Activated naive CD4-positive, alpha-beta T cell treated with anti-CD3 and anti-CD28 coated beads for 36 hours (primary cell): ENCODE measurements at regions not wholly inside any gene's neighbourhood (a gene's known extent, or its start where the extent isn't known, plus 50 kb on each side); places are given as distances from the start of the nearest gene placed in this dataset.

Source experiments
- CTCF ChIA-PET: fragments of 350-600 bp; sonication (Branson Sonifier 250); formaldehyde crosslinking; loops from one replicate; lab custom pipeline; 2021; ENCODE audit warnings: antibody characterized with exemption; lab: Charles Lee
- DNase-seq: peaks from one replicate; pipeline ENCODE4 v3.0.0-alpha.2; 2020
- H3K27ac Mint-ChIP-seq: one replicate; pipeline ENCODE4 v1.8.0; 2021; ENCODE audit warnings: mild to moderate bottlenecking, mixed read lengths
- H3K27me3 Mint-ChIP-seq: one replicate; pipeline ENCODE4 v1.8.0; 2021; ENCODE audit warnings: low read depth, mixed read lengths
- H3K36me3 Mint-ChIP-seq: one replicate; pipeline ENCODE4 v1.8.0; 2021; ENCODE audit warnings: low read depth, mixed read lengths
- H3K4me1 Mint-ChIP-seq: one replicate; pipeline ENCODE4 v1.8.0; 2021; ENCODE audit warnings: low read depth, mixed read lengths
- H3K4me3 Mint-ChIP-seq: one replicate; pipeline ENCODE4 v1.8.0; 2021; ENCODE audit warnings: mild to moderate bottlenecking, moderate library complexity, mixed read lengths
- H3K9me3 Mint-ChIP-seq: one replicate; pipeline ENCODE4 v1.8.0; 2021; ENCODE audit warnings: mixed read lengths
- intact Hi-C: fragments of 100-400 bp; cut with micrococcal nuclease; formaldehyde crosslinking; loops from one replicate; pipeline ENCODE4 v1.15.1; 2023

DNA sequence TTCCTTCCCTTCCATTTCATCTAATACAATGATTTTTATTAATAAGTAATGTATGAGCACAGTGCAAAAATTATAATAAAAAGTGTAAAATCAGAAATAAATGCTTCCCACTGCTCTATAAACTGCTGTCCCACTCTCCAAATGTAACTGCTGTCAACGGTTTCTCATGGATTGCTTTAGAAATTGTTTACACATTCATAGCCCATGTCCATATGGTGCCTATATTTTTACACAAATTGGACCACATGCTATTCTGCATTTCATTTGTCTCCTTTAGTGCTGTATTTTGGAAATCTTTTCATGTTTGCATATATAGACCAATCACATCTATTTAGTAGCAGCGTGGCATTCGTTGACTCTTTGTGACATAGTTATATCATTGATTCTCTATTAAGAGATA, 164.7 kb upstream of the SLCO3A1 start:
- DNase-seq = no peak
- H3K27ac Mint-ChIP-seq = no peak overlapping the region
- intact Hi-C loops = no loop called here
- CTCF ChIA-PET = no interaction called here
- peaks cover 6% of the 10 kb centered on the region for H3K27me3 Mint-ChIP-seq
- H3K9me3 Mint-ChIP-seq = no peaks in the 10 kb centered on the region
- no peak overlapping the region for H3K4me3 Mint-ChIP-seq
- no peaks in the 10 kb centered on the region for H3K4me1 Mint-ChIP-seq
- no peaks in the 10 kb centered on the region for H3K36me3 Mint-ChIP-seq

- no peak overlapping the region for H3K27ac Mint-ChIP-seq
- peaks cover 2% of the 10 kb centered on the region for H3K27me3 Mint-ChIP-seq
- intact Hi-C loops = no loop called here
- H3K4me1 Mint-ChIP-seq = no peaks in the 10 kb centered on the region
- no peaks in the 10 kb centered on the region for H3K36me3 Mint-ChIP-seq
- H3K9me3 Mint-ChIP-seq = no peaks in the 10 kb centered on the region
- no peak for DNase-seq
- no peak overlapping the region for H3K4me3 Mint-ChIP-seq
- CTCF ChIA-PET = interaction anchor here (0.8 kb wide), 1 partner anchor 389 kb away, joined by 3 read pairs; no protein-coding TSS in a partner anchor
Measured at GRCh38 chr15:91689377-91689776, 164.1 kb upstream of the SLCO3A1 start.

DNA sequence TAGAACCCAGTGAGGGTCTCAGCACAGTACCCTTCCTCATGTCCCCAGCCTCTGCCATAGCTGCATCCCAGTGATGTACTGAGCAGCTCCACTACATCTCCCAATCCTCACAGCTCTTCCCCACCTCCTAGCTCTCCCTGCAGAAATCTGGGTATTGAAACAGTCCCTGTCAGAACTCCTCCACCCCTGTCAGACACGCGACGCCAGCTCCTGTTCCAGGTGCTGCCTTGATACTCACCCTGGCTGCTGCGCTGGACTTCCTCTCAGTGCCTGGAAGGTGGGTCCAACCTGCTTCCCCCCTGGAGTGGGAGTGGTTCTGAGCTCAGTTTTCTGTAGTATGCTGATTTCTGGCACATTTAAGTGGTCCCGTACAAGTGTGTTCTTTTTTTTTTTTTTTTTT, 160.9 kb upstream of the SLCO3A1 start:
- intact Hi-C loops = no loop called here
- Mint-ChIP-seq H3K9me3 (no peaks in the 10 kb centered on the region), H3K36me3 (no peaks in the 10 kb centered on the region), H3K4me3 (no peak overlapping the region), H3K4me1 (no peaks in the 10 kb centered on the region), H3K27me3 (no peaks in the 10 kb centered on the region), H3K27ac (no peak overlapping the region)
- DNase-seq = no peak
- CTCF ChIA-PET = interaction anchor here (0.6 to 1.5 kb wide), 2 partner anchors 14 to 422 kb away, joined by 4 to 6 read pairs; no protein-coding TSS in a partner anchor

DNA sequence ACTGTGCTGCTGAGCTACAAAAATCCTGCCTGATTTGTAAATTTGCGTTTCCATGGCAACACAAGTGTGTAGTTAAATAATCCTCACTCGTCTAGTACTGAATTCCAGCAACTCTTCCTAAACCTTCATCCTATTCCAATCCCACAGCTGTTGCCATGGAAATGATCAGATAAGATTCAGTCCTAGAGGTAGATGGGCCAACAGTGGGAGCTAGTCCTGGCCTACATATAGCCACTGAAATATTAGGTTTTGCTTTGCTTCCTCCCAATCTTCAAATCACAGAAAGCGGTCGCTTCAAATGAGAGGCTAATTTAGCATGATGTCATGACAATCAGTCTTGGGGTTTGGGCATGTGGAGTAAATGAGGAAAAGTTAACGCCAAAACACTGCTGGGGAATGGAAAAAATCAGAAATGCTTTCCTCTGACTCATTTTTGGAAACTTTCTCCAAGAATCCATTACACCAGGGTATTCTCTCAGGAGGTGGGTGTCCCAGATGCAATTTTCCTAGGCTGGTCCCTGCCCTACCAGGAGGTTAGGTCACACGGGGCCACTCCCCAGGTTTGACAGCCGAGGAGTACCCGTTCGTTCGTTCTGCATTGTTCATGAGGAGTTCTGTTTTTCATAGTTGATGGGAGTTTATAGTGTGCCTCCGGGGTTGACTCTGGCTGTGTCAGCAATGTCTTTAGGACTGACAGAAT, 159.2 kb upstream of the SLCO3A1 start:
- no peak overlapping the region for H3K27ac Mint-ChIP-seq
- no peaks in the 10 kb centered on the region for H3K4me1 Mint-ChIP-seq
- CTCF ChIA-PET = no interaction called here
- intact Hi-C loops = no loop called here
- H3K4me3 Mint-ChIP-seq = no peak overlapping the region
- DNase-seq = no peak
- H3K9me3 Mint-ChIP-seq = no peaks in the 10 kb centered on the region
- H3K27me3 Mint-ChIP-seq = no peaks in the 10 kb centered on the region
- H3K36me3 Mint-ChIP-seq = no peaks in the 10 kb centered on the region

- DNase-seq = no peak
- CTCF ChIA-PET = interaction anchor here (3.3 kb wide), 1 partner anchor 12 kb away, joined by 21 read pairs; no protein-coding TSS in a partner anchor
- intact Hi-C loops = no loop called here
- Mint-ChIP-seq H3K4me1 (no peaks in the 10 kb centered on the region), H3K9me3 (no peaks in the 10 kb centered on the region), H3K27me3 (no peaks in the 10 kb centered on the region), H3K27ac (no peak overlapping the region), H3K4me3 (no peak overlapping the region), H3K36me3 (no peaks in the 10 kb centered on the region)
Measured at GRCh38 chr15:91694831-91695210, 158.7 kb upstream of the SLCO3A1 start.

DNA sequence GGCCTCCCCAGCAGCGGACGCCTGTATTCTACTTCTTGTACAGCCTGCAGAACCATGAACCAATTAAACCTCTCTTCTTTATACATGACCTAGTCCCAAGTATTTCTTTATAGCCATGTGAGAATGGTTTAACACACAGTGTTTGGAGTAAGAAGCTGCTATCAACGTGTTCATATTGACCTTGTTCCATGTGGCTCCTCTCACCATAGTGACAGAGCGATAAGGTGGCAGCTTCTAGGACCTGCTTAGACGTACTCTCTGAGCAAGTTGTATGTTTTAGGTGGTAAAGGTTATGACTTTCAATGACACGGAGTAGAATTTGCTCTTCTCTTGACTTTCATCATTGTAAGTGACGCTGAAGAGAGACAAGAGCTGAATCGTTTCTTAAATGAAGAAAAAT, 157.7 kb upstream of the SLCO3A1 start:
- intact Hi-C loops = no loop called here
- H3K4me3 Mint-ChIP-seq = no peak overlapping the region
- DNase-seq = no peak
- H3K4me1 Mint-ChIP-seq = no peaks in the 10 kb centered on the region
- no peak overlapping the region for H3K27ac Mint-ChIP-seq
- H3K27me3 Mint-ChIP-seq = no peaks in the 10 kb centered on the region
- CTCF ChIA-PET = interaction anchor here (3.3 kb wide), 1 partner anchor 11 kb away, joined by 21 read pairs; no protein-coding TSS in a partner anchor
- H3K9me3 Mint-ChIP-seq = no peaks in the 10 kb centered on the region
- H3K36me3 Mint-ChIP-seq = no peaks in the 10 kb centered on the region

DNA sequence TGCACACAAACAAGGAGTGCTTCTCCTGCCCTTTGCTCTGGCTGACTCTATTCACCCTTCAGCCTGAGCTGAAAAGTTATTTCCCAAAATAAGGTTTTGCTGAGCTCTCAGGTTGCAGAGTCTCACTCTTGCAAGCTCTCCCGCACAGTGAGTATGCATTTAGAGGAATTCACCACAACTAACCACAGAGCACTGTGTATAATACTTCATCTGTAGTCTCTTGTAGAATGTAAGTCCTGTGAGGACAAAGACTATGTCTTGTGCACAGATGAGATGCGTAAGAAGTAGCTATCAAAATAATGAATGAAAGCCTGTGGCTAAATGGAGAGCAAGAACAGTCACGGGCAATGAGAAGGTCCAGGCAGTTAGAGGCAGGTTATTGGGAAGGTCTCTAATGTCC, 156.5 kb upstream of the SLCO3A1 start:
- no peaks in the 10 kb centered on the region for H3K9me3 Mint-ChIP-seq

GRCh38 chr15:91698241-91698640, 155.3 kb upstream of the SLCO3A1 start:
- Mint-ChIP-seq H3K27me3 (peaks cover 3% of the 10 kb centered on the region), H3K27ac (no peak overlapping the region), H3K36me3 (no peaks in the 10 kb centered on the region), H3K9me3 (no peaks in the 10 kb centered on the region), H3K4me1 (no peaks in the 10 kb centered on the region), H3K4me3 (no peak overlapping the region)
- DNase-seq = no peak
- intact Hi-C loops = no loop called here
- CTCF ChIA-PET = no interaction called here

More for the DNA sequence above, 156.5 kb upstream of the SLCO3A1 start:
- Mint-ChIP-seq H3K4me3 (no peak overlapping the region), H3K27ac (no peak overlapping the region), H3K4me1 (no peaks in the 10 kb centered on the region), H3K36me3 (no peaks in the 10 kb centered on the region), H3K27me3 (no peaks in the 10 kb centered on the region)
- intact Hi-C loops = no loop called here
- no peak for DNase-seq
- CTCF ChIA-PET = interaction anchor here (3.3 kb wide), 1 partner anchor 9 kb away, joined by 21 read pairs; no protein-coding TSS in a partner anchor

GRCh38 chr15:91699741-91700140, 153.8 kb upstream of the SLCO3A1 start:
- CTCF ChIA-PET = no interaction called here
- H3K4me3 Mint-ChIP-seq = no peak overlapping the region
- no peaks in the 10 kb centered on the region for H3K9me3 Mint-ChIP-seq
- H3K27ac Mint-ChIP-seq = no peak overlapping the region
- H3K27me3 Mint-ChIP-seq = peaks cover 3% of the 10 kb centered on the region
- H3K36me3 Mint-ChIP-seq = no peaks in the 10 kb centered on the region
- DNase-seq = no peak
- H3K4me1 Mint-ChIP-seq = no peaks in the 10 kb centered on the region
- intact Hi-C loops = no loop called here

GRCh38 chr15:91703274-91703673, 150.2 kb upstream of the SLCO3A1 start:
- intact Hi-C loops = no loop called here
- H3K9me3 Mint-ChIP-seq = no peaks in the 10 kb centered on the region

GRCh38 chr15:91704343-91704742, 149.2 kb upstream of the SLCO3A1 start:
- Mint-ChIP-seq H3K4me1 (peaks cover 17% of the 10 kb centered on the region), H3K27ac (no peak overlapping the region), H3K36me3 (no peaks in the 10 kb centered on the region), H3K27me3 (peaks cover 3% of the 10 kb centered on the region), H3K9me3 (no peaks in the 10 kb centered on the region), H3K4me3 (no peak overlapping the region)
- intact Hi-C loops = no loop called here
- CTCF ChIA-PET = interaction anchor here (1.2 to 3.3 kb wide), 2 partner anchors 145 to 374 kb away, joined by 3 to 40 read pairs; no protein-coding TSS in a partner anchor
- no peak for DNase-seq

More at GRCh38 chr15:91703274-91703673, 150.2 kb upstream of the SLCO3A1 start:
- H3K4me3 Mint-ChIP-seq = no peak overlapping the region
- no peak overlapping the region for H3K27ac Mint-ChIP-seq
- H3K27me3 Mint-ChIP-seq = peaks cover 3% of the 10 kb centered on the region
- no peaks in the 10 kb centered on the region for H3K36me3 Mint-ChIP-seq
- no peak for DNase-seq
- H3K4me1 Mint-ChIP-seq = peaks cover 17% of the 10 kb centered on the region
- CTCF ChIA-PET = no interaction called here

- CTCF ChIA-PET = interaction anchor here (0.5 to 3.3 kb wide), 55 partner anchors 10 to 408 kb away, joined by 3 to 40 read pairs (median 4); partner anchors contain the start of gene SLCO3A1
- no peaks in the 10 kb centered on the region for H3K36me3 Mint-ChIP-seq
- H3K27ac Mint-ChIP-seq = no peak overlapping the region
- no peak overlapping the region for H3K4me3 Mint-ChIP-seq
- intact Hi-C loops = loop anchor here (1.0 to 2.0 kb wide), 8 partner anchors 147 to 403 kb away; partner anchors contain the start of gene SLCO3A1
- DNase-seq = peak; percentile 97
- no peaks in the 10 kb centered on the region for H3K9me3 Mint-ChIP-seq
- H3K4me1 Mint-ChIP-seq = peaks cover 17% of the 10 kb centered on the region
- H3K27me3 Mint-ChIP-seq = peaks cover 5% of the 10 kb centered on the region
Measured at GRCh38 chr15:91706322-91707032, 147.0 kb upstream of the SLCO3A1 start.
